Kidney (tissue), 13 donors: ENCODE measurements at regions not wholly inside any gene's neighbourhood (a gene's known extent, or its start where the extent isn't known, plus 50 kb on each side); places are given as distances from the start of the nearest gene placed in this dataset.

Experiments used
- DNase-seq, 5 donors: peaks; one replicate each; pipeline ENCODE4 v3.0.0-alpha.2; 2013 to 2020
- FAIRE-seq: peaks from 2 replicates; lab custom pipeline; 2012; peaks lifted over from hg19 to GRCh38; lab: Jason Lieb, UNC
- H3K27ac ChIP-seq, 2 donors: one replicate each; pipeline ENCODE4 v1.7.0; 2013; ENCODE audit warnings: low read depth in 2 of 2, low read length in 2 of 2, inconsistent platforms in 1 of 2
- H3K27me3 ChIP-seq: one replicate; pipeline ENCODE4 v1.7.1; 2013; ENCODE audit warnings: low read length, inconsistent platforms; ENCODE audit not compliant: control insufficient read depth, insufficient read depth
- H3K36me3 ChIP-seq, 3 donors: one replicate each; pipeline versions ENCODE4 v1.7.0 to v1.7.1; 2013; ENCODE audit warnings: low read length in 3 of 3, control low read depth in 1 of 3, inconsistent platforms in 1 of 3; ENCODE audit not compliant: insufficient read depth in 3 of 3, control insufficient read depth in 2 of 3
- H3K4me1 ChIP-seq, 3 donors: one replicate each; pipeline versions ENCODE4 v1.7.0 to v1.7.1; 2013; ENCODE audit warnings: low read length in 3 of 3, inconsistent platforms in 1 of 3, low read depth in 1 of 3; ENCODE audit not compliant: control insufficient read depth in 2 of 3, insufficient read depth in 2 of 3
- H3K4me3 ChIP-seq, 3 donors: one replicate each; pipeline versions ENCODE4 v1.7.0 to v1.8.1; 2013; ENCODE audit warnings: low read length in 3 of 3, control low read depth in 1 of 3, inconsistent platforms in 1 of 3
- H3K9ac ChIP-seq, 3 donors: one replicate each; pipeline versions ENCODE4 v1.7.0 to v1.7.1; 2013; ENCODE audit warnings: low read length in 3 of 3, control low read depth in 1 of 3, inconsistent platforms in 1 of 3
- H3K9me3 ChIP-seq, 3 donors: one replicate each; pipeline versions ENCODE4 v1.7.0 to v1.7.1; 2013; ENCODE audit warnings: low read length in 3 of 3, control low read depth in 1 of 3, inconsistent platforms in 1 of 3; ENCODE audit not compliant: control insufficient read depth in 2 of 3, insufficient read depth in 1 of 3
- CTCF ChIP-seq: IDR thresholded peaks from 3 replicates; pipeline ENCODE4 v1.5.1; 2012; ENCODE audit warnings: mild to moderate bottlenecking, moderate library complexity, borderline replicate concordance; ENCODE audit not compliant: insufficient read depth; ENCODE audit errors: extremely low read depth
- intact Hi-C: fragments of 100-400 bp; cut with DNase I; formaldehyde crosslinking; loops from one replicate; pipeline ENCODE4 v1.11.1; 2022
- donor health status: control.
- donor health status: control.
- donor health status: control.
- donor health status: control.
- donor health status: control.
- donor health status: DM: yes; HTN: yes; CAD: no.
- donor health status: Normal renal cell carcinoma (clear cell type).

- no peaks in the 10 kb centered on the region for H3K36me3 ChIP-seq
- no peak overlapping the region for H3K4me3 ChIP-seq
- DNase-seq (no peak), FAIRE-seq (no peak)
- no peak overlapping the region for H3K27ac ChIP-seq
- no peaks in the 10 kb centered on the region for H3K4me1 ChIP-seq
- H3K9ac ChIP-seq: no peak overlapping the region
- intact Hi-C loops: no loop called here
- no peaks in the 10 kb centered on the region for H3K27me3 ChIP-seq
- TF ChIP-seq CTCF: no peak
- H3K9me3 ChIP-seq: peaks cover 0 to 3% (median 0%) of the 10 kb centered on the region in 3 donors
Measured at GRCh38 chr15:100803171-100803440, 76.5 kb upstream of the ALDH1A3 start.

- DNase-seq: no peak
- TF ChIP-seq CTCF: no peak
- intact Hi-C loops: no loop called here
Measured at GRCh38 chr15:100806157-100806556, 73.5 kb upstream of the ALDH1A3 start.

GRCh38 chr15:100807028-100807427, 72.6 kb upstream of the ALDH1A3 start:
- DNase-seq: no peak
- intact Hi-C loops: no loop called here
- FAIRE-seq: no peak

More at GRCh38 chr15:100806157-100806556, 73.5 kb upstream of the ALDH1A3 start:
- Histone ChIP-seq H3K27me3 (no peaks in the 10 kb centered on the region), H3K36me3 (no peaks in the 10 kb centered on the region), H3K27ac (no peak overlapping the region), H3K9me3 (peaks cover 0 to 6% (median 0%) of the 10 kb centered on the region in 3 donors), H3K4me1 (no peaks in the 10 kb centered on the region), H3K4me3 (no peak overlapping the region), H3K9ac (no peak overlapping the region)
- no peak for FAIRE-seq

More at GRCh38 chr15:100807028-100807427, 72.6 kb upstream of the ALDH1A3 start:
- Histone ChIP-seq H3K27me3 (no peaks in the 10 kb centered on the region), H3K36me3 (no peaks in the 10 kb centered on the region), H3K4me3 (no peak overlapping the region), H3K27ac (no peak overlapping the region), H3K4me1 (no peaks in the 10 kb centered on the region), H3K9me3 (peaks cover 0 to 6% (median 0%) of the 10 kb centered on the region in 3 donors), H3K9ac (no peak overlapping the region)
- no peak for TF ChIP-seq CTCF
